ENCODE measurements at regions not wholly inside any gene's neighbourhood (a gene's known extent, or its start where the extent isn't known, plus 50 kb on each side); places are given as distances from the start of the nearest gene placed in this dataset.

- ATAC-seq (no peak), DNase-seq (ENCODE audit: low spot score) (no peak)
- Histone ChIP-seq H3K27ac (ENCODE audit: low read depth) (no peak overlapping the region), H3K4me3 (no peak overlapping the region), H2AFZ (no peak overlapping the region), H3K9me2 (ENCODE audit: insufficient read depth) (0 out of 2 replicates have a peak, but pooled peaks cover 4% of the 10 kb centered on the region), H3K4me2 (no peak overlapping the region), H3K36me3 (ENCODE audit: insufficient read depth) (no peaks in the 10 kb centered on the region), H3F3A (replicated peaks; ENCODE audit: low read depth) (no peaks in the 10 kb centered on the region), H3K4me1 (ENCODE audit: insufficient read depth) (no peaks in the 10 kb centered on the region), H3K79me2 (replicated peaks; ENCODE audit: insufficient read depth) (no peaks in the 10 kb centered on the region), H4K20me1 (replicated peaks; ENCODE audit: insufficient read depth) (no peaks in the 10 kb centered on the region), H3K27me3 (ENCODE audit: insufficient read depth) (no peaks in the 10 kb centered on the region)
- Mint-ChIP-seq H3K27ac (no peak overlapping the region), H3K9me3 (no peaks in the 10 kb centered on the region), H3K4me3 (no peak overlapping the region), H3K4me1 (peaks cover 7% of the 10 kb centered on the region; the same call in 2 of the 3 replicates), H3K36me3 (ENCODE audit: low read depth) (no peaks in the 10 kb centered on the region), H3K27me3 (ENCODE audit: insufficient read depth, low read depth, poor library complexity) (peaks cover 2% of the 10 kb centered on the region)
- TF ChIP-seq EZH2 (IDR thresholded peaks at IDR 0.05; ENCODE audit: low read depth, unreplicated experiment): no peak
- no peak for TF ChIP-seq EZH2phosphoT487 (IDR thresholded peaks at IDR 0.05; ENCODE audit: unreplicated experiment)
- TF ChIP-seq POLR2AphosphoS5 (IDR thresholded peaks at IDR 0.05; ENCODE audit: low read depth): no peak
- no peak for TF ChIP-seq STAT1 (IDR thresholded peaks at IDR 0.05; ENCODE audit: unreplicated experiment)
- no peak for TF ChIP-seq ZNF331 (CRISPR knock-in tag; IDR thresholded peaks at IDR 0.05; ENCODE audit: low read depth)
- TF ChIP-seq ETS1 (IDR thresholded peaks at IDR 0.05): no peak
- TF ChIP-seq CREB1 (CRISPR knock-in tag; IDR thresholded peaks at IDR 0.05; ENCODE audit: low read depth): no peak
- TF ChIP-seq ZNF462 (CRISPR knock-in tag; IDR thresholded peaks at IDR 0.05): no peak
- TF ChIP-seq NANOG (IDR thresholded peaks at IDR 0.05; ENCODE audit: borderline replicate concordance): no peak
- TF ChIP-seq JUNB (IDR thresholded peaks at IDR 0.05; ENCODE audit: unreplicated experiment): no peak
- TF ChIP-seq ZNF114 (CRISPR knock-in tag; IDR thresholded peaks at IDR 0.05): no peak
- no peak for TF ChIP-seq CTCF (conservative IDR thresholded peaks at IDR 0.05; ENCODE audit: low read depth in 2 of 2)
- TF ChIP-seq REST (IDR thresholded peaks at IDR 0.05; ENCODE audit: unreplicated experiment): no peak
Measured at GRCh38 chr4:183030823-183031222, 68.2 kb upstream of the WWC2 start.
